ENCODE measurements at regions not wholly inside any gene's neighbourhood (a gene's known extent, or its start where the extent isn't known, plus 50 kb on each side); places are given as distances from the start of the nearest gene placed in this dataset.

DNA sequence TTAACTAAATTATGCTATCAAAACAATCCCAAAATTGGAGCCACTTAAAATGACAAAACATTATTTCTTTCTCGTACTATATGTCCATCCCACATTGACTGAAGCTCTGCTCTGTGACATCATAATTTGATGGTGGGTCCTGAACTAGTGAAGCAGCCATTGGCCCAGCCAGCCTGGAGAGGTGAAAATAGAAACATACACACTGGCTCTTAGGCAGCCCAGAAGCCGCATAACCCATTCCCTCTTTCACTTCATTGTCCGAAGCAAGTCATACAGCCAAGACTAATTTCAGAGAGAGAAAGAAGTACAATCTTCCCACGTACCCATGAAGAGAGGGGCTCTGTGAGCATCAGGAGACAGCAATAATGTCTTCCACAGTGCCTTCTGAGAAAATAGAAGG lies 342.5 kb downstream of the NFIB start:
- no peak for TF ChIP-seq POLR2A (IDR thresholded peaks at IDR 0.05; ENCODE audit: low read depth, low read length)
- TF ChIP-seq POLR2AphosphoS5 (IDR thresholded peaks at IDR 0.05; ENCODE audit: low read depth, low read length): no peak
- no peak for TF ChIP-seq TAF1 (IDR thresholded peaks at IDR 0.05; ENCODE audit: borderline replicate concordance, low read depth, low read length)

Measured in GM12892 (cell line).